Stimulated activated CD4-positive, alpha-beta T cell treated with anti-CD3 and anti-CD28 coated beads, Interleukin-12 subunit alpha, Interleukin-12 subunit beta, amount 100 ng/mL, for 4 hours (primary cell): ENCODE measurements at regions not wholly inside any gene's neighbourhood (a gene's known extent, or its start where the extent isn't known, plus 50 kb on each side); places are given as distances from the start of the nearest gene placed in this dataset.

Experiments
- DNase-seq: peaks from one replicate; pipeline ENCODE4 v3.0.0-alpha.2; 2020

DNA sequence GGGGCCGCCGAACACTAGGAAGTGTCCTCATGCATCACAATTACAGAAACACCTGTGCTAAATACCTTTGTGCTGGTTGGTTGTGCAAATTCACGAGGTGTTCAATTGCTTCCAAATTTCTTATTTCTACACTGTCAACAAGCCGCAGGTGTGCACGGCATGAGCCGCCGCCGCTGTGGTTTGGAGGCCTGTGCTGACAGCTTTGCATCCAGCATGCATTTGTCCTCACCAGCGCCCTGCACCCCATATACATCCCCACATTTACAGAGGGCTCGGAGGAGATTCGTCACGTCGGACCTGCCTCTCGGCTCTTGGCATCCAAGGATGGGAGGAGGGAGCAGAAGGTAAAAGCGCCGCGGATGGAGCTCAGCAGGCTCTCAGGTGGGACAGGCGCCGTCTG lies 305.3 kb upstream of the MKI67 start:
- no peak for DNase-seq

DNA sequence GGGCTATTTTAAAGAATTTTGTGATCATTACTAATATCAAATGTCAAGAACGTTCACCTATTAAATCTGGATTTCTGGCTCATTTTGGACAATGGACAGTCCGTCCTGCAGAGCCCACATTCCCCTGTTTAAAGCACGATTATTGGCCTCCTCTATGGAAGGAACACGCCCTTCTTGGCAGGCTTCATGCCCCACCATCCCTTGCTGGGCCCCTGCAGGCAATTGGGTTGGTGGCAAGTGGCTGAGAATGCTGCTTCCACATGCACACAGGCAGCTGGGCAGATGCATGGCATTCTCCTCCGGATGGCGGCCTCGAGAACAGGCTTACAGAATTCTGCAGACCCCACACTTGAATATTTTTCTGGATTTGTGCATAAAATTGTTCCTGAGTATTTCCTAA lies 305.8 kb upstream of the MKI67 start:
- DNase-seq, result no peak

GRCh38 chr10:128432423-128432822 lies 306.2 kb upstream of the MKI67 start:
- DNase-seq, result no peak

GRCh38 chr10:128435811-128436210 lies 309.6 kb upstream of the MKI67 start:
- no peak for DNase-seq

GRCh38 chr10:128437786-128438345 lies 311.6 kb upstream of the MKI67 start:
- DNase-seq, result no peak

GRCh38 chr10:128438417-128439063 lies 312.3 kb upstream of the MKI67 start:
- no peak for DNase-seq

DNA sequence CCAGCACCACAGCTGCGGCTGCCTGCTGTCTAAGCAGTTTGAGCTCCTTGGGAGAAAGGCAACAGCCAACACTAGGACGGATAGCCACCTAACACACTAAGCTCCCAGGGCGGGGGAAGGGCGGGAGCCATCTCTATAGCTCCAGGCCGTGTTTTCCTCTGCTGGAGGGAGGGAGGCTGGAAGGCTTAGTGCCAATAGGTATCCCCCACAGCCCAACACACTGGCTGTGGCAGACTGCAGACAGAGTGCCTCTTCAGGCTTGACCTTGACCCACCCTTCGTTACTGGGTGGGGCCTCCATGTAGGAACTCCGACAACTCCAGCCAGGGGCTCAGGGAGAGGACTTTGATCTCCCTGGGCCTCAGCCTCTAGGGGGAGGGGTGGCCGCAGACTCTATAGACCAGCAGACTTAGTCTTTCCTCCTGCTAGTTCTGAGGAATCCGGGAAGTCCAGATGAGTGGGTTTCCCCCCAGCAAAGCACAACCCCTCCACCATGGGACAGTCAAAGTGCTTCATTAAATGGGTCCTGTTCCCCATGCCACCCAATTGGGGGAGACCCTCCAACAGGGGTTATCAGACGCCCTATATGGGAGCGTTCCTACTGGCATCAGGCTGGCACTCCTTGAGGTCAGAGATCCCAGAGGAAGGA lies 314.4 kb upstream of the MKI67 start:
- no peak for DNase-seq

DNA sequence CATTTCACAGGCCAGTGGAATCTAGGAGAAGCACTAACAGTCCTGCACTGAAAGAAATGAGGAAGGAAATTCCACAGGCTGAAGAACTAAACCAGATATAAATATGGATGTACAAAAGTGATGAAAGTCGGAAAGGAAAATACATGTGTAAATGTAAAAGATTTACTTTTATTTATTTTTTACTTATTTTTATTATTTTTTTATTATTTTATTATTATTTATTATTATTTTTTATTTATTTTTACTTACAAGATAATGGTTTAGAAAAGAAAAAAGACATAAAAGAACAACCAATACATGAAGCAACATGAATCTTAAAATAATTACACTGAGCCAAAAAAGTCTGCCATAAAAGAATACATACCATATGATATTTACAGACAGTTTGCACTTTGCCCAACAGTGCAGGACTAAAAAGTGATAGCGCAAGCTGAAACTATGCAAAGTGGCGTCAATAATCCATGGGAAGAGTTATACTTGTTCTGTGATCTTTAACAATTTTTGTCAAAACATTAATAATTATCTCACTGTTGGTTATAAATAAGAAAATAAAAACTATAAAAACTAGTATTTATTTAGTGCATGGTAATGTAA lies 317.8 kb upstream of the MKI67 start:
- no peak for DNase-seq

- no peak for DNase-seq
These were observed 322.6 kb upstream of the MKI67 start for GRCh38 chr10:128448796-128449195.

DNA sequence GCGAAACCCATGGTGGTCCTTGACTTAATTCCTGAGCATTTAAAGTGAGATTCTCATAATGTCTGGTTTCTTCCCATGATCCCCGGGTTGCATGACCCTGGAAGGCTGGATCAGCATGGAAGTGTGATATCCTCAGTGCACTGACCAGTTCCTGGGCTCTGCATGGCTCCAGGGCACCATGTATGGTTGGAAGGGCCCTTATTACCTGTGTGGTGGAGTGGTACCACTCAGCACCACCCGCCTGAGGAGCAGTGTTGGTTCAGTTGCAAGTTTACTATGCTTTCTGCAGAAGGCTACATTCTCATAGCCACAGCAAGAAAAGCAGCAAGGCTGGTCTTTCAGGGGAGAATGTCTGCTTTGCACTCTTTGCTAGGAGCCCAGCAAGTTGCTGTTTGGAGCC lies 325.7 kb upstream of the MKI67 start:
- no peak for DNase-seq

DNA sequence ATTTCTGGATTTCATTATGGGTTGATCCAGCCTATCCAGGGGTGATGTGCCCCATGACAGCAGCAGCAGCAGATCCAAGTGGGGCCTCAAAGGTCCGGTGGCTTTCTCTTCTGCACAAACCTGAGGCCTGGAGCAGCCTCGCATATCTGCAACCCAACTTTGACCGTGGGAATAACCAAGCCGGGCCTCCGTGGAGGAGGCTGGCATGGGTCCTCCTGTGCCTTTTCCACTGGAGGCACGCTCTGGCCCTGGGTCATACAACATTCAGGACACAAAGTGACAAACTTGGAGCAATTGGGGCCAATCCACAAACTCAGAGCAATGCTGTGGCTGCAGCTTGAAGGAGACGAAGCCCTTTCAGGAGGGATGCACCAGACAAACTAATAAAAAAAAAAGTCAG lies 330.0 kb upstream of the MKI67 start:
- no peak for DNase-seq

- DNase-seq, result no peak
These were observed 330.9 kb upstream of the MKI67 start for GRCh38 chr10:128457136-128457535.

GRCh38 chr10:128461991-128462390 lies 335.8 kb upstream of the MKI67 start:
- no peak for DNase-seq

GRCh38 chr10:128462844-128463243 lies 336.6 kb upstream of the MKI67 start:
- DNase-seq, result no peak

DNA sequence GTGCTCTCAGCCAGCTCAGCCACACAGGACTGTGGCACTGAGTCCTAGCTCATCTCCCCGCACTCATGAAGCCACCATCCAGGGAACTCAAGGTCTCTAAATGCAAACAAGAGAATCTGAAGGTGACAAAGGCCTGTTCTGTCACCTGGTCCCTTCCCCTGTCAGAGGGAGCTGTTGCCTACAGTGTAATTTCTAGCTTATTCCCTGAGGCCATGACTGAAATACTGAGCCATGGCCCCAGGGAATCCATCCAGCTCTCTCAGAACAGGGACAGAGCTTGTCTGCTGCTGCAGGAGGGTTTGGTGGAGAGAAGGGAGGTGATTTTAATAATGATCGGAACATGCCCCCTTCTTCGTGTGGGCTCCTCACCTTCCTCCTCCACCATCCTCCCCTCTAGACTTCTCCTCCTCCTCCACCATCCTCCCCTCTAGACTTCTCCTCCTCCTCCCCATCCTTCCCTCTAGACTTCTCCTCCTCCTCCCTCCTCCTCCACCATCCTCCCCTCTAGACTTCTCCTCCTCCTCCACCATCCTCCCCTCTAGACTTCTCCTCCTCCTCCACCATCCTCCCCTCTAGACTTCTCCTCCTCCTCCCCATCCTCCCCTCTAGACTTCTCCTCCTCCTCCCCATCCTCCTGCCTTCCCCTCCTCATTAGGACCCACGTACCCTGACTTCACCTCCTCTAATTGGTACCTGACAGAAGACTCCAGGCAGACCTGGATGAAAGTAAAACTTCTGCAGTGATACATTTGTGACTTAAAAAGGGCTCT lies 338.0 kb upstream of the MKI67 start:
- no peak for DNase-seq

GRCh38 chr10:128465697-128466096 lies 339.5 kb upstream of the MKI67 start:
- DNase-seq, result no peak

GRCh38 chr10:128466831-128467371 lies 340.7 kb upstream of the MKI67 start:
- no peak for DNase-seq

DNA sequence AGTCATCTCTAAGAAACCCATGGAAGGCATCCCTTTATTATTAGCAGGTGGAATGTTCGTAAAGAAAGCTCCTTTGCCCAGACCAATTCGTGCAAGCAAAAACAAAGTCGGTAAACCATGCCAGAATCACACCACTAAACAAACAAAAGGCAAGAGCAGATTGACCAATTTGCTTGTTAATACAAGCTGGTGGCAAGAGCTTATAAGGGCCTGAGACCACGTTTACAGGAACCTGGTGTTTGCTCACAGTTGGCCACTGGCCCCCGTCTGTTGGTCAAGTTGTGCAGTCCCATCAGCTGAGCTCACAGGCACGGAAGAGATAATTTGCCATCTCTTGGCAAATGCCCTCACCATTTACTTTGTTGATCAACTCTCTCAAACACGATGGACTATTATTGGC lies 342.2 kb upstream of the MKI67 start:
- DNase-seq, result no peak

- no peak for DNase-seq
These were observed 343.3 kb upstream of the MKI67 start for GRCh38 chr10:128469515-128469914.

- DNase-seq, result no peak
These were observed 344.2 kb upstream of the MKI67 start for GRCh38 chr10:128470321-128470965.

- no peak for DNase-seq
These were observed 344.9 kb upstream of the MKI67 start for GRCh38 chr10:128471151-128471550.

- no peak for DNase-seq
These were observed 346.0 kb upstream of the MKI67 start for GRCh38 chr10:128472196-128472595.

- no peak for DNase-seq
These were observed 347.2 kb upstream of the MKI67 start for GRCh38 chr10:128473396-128473795.
